HG03432 (cell line): ENCODE measurements at regions not wholly inside any gene's neighbourhood (a gene's known extent, or its start where the extent isn't known, plus 50 kb on each side); places are given as distances from the start of the nearest gene placed in this dataset.
"Not testable (repeated sequence)": the region's sequence is repeated elsewhere in the genome, so short reads cannot be mapped to it uniquely, and the experiment has no call there.

Source experiments
- ATAC-seq: cut with Tn5 transposase; IDR thresholded peaks from one replicate; pipeline ENCODE4 v1.9.1; 2021; ENCODE audit warnings: mild to moderate bottlenecking, moderate library complexity; ENCODE audit not compliant: unreplicated experiment

- ATAC-seq, result no peak
Measured at GRCh38 chr14:105635560-105635959, 109.2 kb downstream of the TMEM121 start.

- not testable (repeated sequence) for ATAC-seq
Measured at GRCh38 chr14:105636021-105636420, 109.6 kb downstream of the TMEM121 start.

- ATAC-seq, result no peak
Measured at GRCh38 chr14:105636935-105637334, 110.6 kb downstream of the TMEM121 start.

- not testable (repeated sequence) for ATAC-seq
Measured at GRCh38 chr14:105637345-105637744, 111.0 kb downstream of the TMEM121 start.

- ATAC-seq, result not testable (repeated sequence)
Measured at GRCh38 chr14:105639969-105640931, 113.9 kb downstream of the TMEM121 start.

- ATAC-seq, result no peak
Measured at GRCh38 chr14:105641075-105641937, 114.9 kb downstream of the TMEM121 start.

- not testable (repeated sequence) for ATAC-seq
Measured at GRCh38 chr14:105641951-105642350, 115.6 kb downstream of the TMEM121 start.

GRCh38 chr14:105642486-105642885 lies 116.1 kb downstream of the TMEM121 start:
- not testable (repeated sequence) for ATAC-seq

- ATAC-seq, result not testable (repeated sequence)
Measured at GRCh38 chr14:105643406-105644052, 117.1 kb downstream of the TMEM121 start.

- not testable (repeated sequence) for ATAC-seq
Measured at GRCh38 chr14:105644053-105644435, 117.7 kb downstream of the TMEM121 start.

GRCh38 chr14:105644457-105644856 lies 118.1 kb downstream of the TMEM121 start:
- not testable (repeated sequence) for ATAC-seq

GRCh38 chr14:105644891-105645290 lies 118.5 kb downstream of the TMEM121 start:
- ATAC-seq, result not testable (repeated sequence)

- ATAC-seq, result not testable (repeated sequence)
Measured at GRCh38 chr14:105645389-105645788, 119.0 kb downstream of the TMEM121 start.

- ATAC-seq, result no peak
Measured at GRCh38 chr14:105646175-105646574, 119.8 kb downstream of the TMEM121 start.

GRCh38 chr14:105646711-105647281 lies 120.4 kb downstream of the TMEM121 start:
- not testable (repeated sequence) for ATAC-seq

GRCh38 chr14:105647426-105647783 lies 121.0 kb downstream of the TMEM121 start:
- ATAC-seq, result not testable (repeated sequence)

GRCh38 chr14:105647784-105648608 lies 121.6 kb downstream of the TMEM121 start:
- no peak for ATAC-seq

- not testable (repeated sequence) for ATAC-seq
Measured at GRCh38 chr14:105648609-105649535, 122.5 kb downstream of the TMEM121 start.

- ATAC-seq, result not testable (repeated sequence)
Measured at GRCh38 chr14:105652317-105652716, 125.9 kb downstream of the TMEM121 start.
